Activated naive CD8-positive, alpha-beta T cell (primary cell): ENCODE measurements at regions not wholly inside any gene's neighbourhood (a gene's known extent, or its start where the extent isn't known, plus 50 kb on each side); places are given as distances from the start of the nearest gene placed in this dataset.

ENCODE experiments used
- H3K27ac Mint-ChIP-seq: one replicate; pipeline ENCODE4 v1.8.0; 2021; ENCODE audit warnings: mixed read lengths
- H3K27me3 Mint-ChIP-seq: one replicate; pipeline ENCODE4 v1.8.0; 2021; ENCODE audit warnings: mixed read lengths
- H3K36me3 Mint-ChIP-seq: one replicate; pipeline ENCODE4 v1.8.0; 2021; ENCODE audit warnings: mixed read lengths
- H3K4me1 Mint-ChIP-seq: one replicate; pipeline ENCODE4 v1.8.0; 2021; ENCODE audit warnings: low read depth, mixed read lengths
- H3K4me3 Mint-ChIP-seq: one replicate; pipeline ENCODE4 v1.8.0; 2021; ENCODE audit warnings: mild to moderate bottlenecking, mixed read lengths
- H3K9me3 Mint-ChIP-seq: one replicate; pipeline ENCODE4 v1.8.0; 2021; ENCODE audit warnings: low read depth, mixed read lengths

- Mint-ChIP-seq H3K36me3 (no peaks in the 10 kb centered on the region), H3K9me3 (peaks cover 5% of the 10 kb centered on the region), H3K27ac (no peak overlapping the region), H3K27me3 (peaks cover 3% of the 10 kb centered on the region), H3K4me3 (no peak overlapping the region), H3K4me1 (no peaks in the 10 kb centered on the region)
Observed at GRCh38 chr5:98630621-98631020, 142.8 kb upstream of the RGMB start.

GRCh38 chr5:98631311-98632054 lies 142.0 kb upstream of the RGMB start:
- H3K36me3 Mint-ChIP-seq = no peaks in the 10 kb centered on the region
- peaks cover 5% of the 10 kb centered on the region for H3K9me3 Mint-ChIP-seq
- no peak overlapping the region for H3K27ac Mint-ChIP-seq
- no peak overlapping the region for H3K4me3 Mint-ChIP-seq
- H3K27me3 Mint-ChIP-seq = peaks cover 3% of the 10 kb centered on the region
- H3K4me1 Mint-ChIP-seq = no peaks in the 10 kb centered on the region

DNA sequence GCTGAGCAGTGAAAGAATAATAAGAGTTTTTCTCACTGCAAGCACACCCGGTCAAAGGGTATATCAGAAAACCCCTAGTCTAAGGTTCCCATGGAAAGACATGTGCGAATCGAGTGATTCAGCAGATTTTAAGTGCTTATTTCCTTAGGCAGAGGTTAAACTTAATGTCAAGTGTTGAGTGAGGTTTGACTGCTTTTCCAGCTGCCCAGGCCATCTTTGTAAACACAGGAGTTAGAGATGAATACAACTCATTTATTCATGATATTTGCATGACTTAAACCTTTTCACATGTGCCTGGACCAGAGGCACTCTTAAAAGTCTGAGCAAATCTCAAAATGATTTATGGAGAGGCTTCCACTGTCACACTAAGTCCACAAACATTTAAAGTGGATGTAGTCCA lies 137.8 kb upstream of the RGMB start:
- no peaks in the 10 kb centered on the region for H3K4me1 Mint-ChIP-seq
- H3K27ac Mint-ChIP-seq = no peak overlapping the region
- peaks cover 3% of the 10 kb centered on the region for H3K27me3 Mint-ChIP-seq
- H3K9me3 Mint-ChIP-seq = no peaks in the 10 kb centered on the region
- no peak overlapping the region for H3K4me3 Mint-ChIP-seq
- H3K36me3 Mint-ChIP-seq = no peaks in the 10 kb centered on the region

- Mint-ChIP-seq H3K27me3 (peaks cover 3% of the 10 kb centered on the region), H3K4me3 (no peak overlapping the region), H3K36me3 (no peaks in the 10 kb centered on the region), H3K9me3 (no peaks in the 10 kb centered on the region), H3K27ac (no peak overlapping the region), H3K4me1 (no peaks in the 10 kb centered on the region)
Observed at GRCh38 chr5:98637116-98637515, 136.3 kb upstream of the RGMB start.

GRCh38 chr5:98637557-98637956 lies 135.9 kb upstream of the RGMB start:
- Mint-ChIP-seq H3K4me3 (no peak overlapping the region), H3K27ac (no peak overlapping the region), H3K36me3 (no peaks in the 10 kb centered on the region), H3K27me3 (peaks cover 3% of the 10 kb centered on the region), H3K4me1 (no peaks in the 10 kb centered on the region), H3K9me3 (no peaks in the 10 kb centered on the region)

DNA sequence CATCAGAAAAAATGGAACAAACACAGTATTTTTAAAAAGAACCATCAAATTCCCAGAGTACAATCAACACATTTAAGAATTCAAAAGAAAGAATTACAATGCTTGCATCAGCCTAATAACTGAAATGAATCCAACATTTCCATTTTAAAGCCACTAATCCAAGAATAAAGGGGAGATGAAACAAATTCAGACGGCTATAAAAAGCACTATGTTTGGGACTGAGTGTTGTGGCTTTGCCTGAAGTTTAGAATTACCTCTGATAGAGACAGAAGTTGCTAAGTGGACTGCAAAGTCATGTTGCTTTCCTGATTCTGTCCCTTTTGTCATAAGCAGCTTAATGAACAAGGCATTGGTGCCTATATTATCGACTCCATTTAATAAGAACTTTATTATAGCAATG lies 135.4 kb upstream of the RGMB start:
- H3K27me3 Mint-ChIP-seq = peaks cover 3% of the 10 kb centered on the region
- no peaks in the 10 kb centered on the region for H3K9me3 Mint-ChIP-seq

DNA sequence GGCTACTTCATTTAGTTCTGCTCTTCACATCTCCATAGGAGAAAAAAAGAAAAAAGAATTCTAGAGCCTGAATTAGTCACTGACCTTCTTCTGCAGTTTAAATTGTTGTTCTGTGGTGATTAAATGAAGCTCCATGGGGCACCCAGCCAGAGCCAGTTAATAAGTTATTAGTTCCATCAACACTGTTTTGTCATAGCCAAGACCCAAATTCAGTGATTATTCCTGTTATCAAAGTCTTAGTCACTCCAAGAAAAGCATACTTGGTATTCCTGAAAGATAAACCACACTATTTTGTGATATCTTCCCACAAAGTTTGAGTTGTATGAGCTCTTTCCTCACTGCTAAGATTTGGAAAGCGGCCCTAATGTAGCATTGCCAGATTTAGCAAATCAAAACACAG lies 134.8 kb upstream of the RGMB start:
- Mint-ChIP-seq H3K4me1 (no peaks in the 10 kb centered on the region), H3K27me3 (peaks cover 1% of the 10 kb centered on the region), H3K9me3 (no peaks in the 10 kb centered on the region), H3K27ac (no peak overlapping the region), H3K4me3 (no peak overlapping the region), H3K36me3 (no peaks in the 10 kb centered on the region)

More for the DNA sequence above, 135.4 kb upstream of the RGMB start:
- Mint-ChIP-seq H3K27ac (no peak overlapping the region), H3K4me3 (no peak overlapping the region), H3K4me1 (no peaks in the 10 kb centered on the region), H3K36me3 (no peaks in the 10 kb centered on the region)

DNA sequence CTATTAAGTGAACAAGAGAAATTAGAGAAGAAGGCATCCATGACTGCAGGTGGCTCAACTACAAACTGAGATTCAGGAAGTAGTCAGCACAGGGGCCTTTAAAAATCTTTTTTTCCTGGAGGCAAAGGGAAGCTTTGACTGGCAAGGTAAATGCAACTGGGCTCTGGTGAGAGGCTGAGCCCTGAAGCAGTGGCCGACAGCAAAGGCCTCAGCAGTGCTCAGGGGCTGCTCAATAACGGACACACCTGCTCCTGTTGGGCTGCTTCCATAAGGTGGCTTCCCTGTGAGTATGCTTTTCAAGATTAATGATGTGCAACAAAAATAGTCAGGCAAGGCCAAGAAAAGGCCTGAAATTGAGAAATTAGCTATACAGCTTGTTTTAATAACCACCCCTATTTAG lies 134.2 kb upstream of the RGMB start:
- H3K9me3 Mint-ChIP-seq = no peaks in the 10 kb centered on the region
- no peak overlapping the region for H3K4me3 Mint-ChIP-seq
- H3K27me3 Mint-ChIP-seq = peaks cover 1% of the 10 kb centered on the region
- no peaks in the 10 kb centered on the region for H3K36me3 Mint-ChIP-seq
- no peak overlapping the region for H3K27ac Mint-ChIP-seq
- no peaks in the 10 kb centered on the region for H3K4me1 Mint-ChIP-seq

GRCh38 chr5:98641671-98642070 lies 131.8 kb upstream of the RGMB start:
- Mint-ChIP-seq H3K9me3 (no peaks in the 10 kb centered on the region), H3K36me3 (no peaks in the 10 kb centered on the region), H3K27ac (no peak overlapping the region), H3K4me3 (no peak overlapping the region), H3K4me1 (no peaks in the 10 kb centered on the region), H3K27me3 (peaks cover 1% of the 10 kb centered on the region)

DNA sequence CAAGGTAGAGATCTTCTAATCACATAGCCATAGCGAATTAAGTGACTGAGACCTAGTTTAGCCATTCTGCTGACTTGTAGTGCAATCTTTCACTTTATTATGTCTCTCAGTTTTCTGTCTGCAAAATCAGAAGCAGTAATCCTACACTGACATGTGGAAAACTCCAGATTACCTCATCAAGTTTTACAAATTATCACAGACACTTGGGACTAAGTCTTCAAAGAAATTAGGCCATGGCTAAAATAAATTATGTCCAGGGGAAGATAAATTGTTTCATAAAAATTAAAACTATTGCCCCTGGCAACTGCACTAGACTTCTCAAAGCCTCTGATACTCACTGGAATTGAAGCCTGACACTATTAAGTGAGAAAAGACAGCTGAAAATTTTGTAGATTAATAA lies 129.9 kb upstream of the RGMB start:
- Mint-ChIP-seq H3K36me3 (no peaks in the 10 kb centered on the region), H3K27ac (no peak overlapping the region)

GRCh38 chr5:98651715-98652114 lies 121.7 kb upstream of the RGMB start:
- H3K4me1 Mint-ChIP-seq = no peaks in the 10 kb centered on the region
- peaks cover 2% of the 10 kb centered on the region for H3K9me3 Mint-ChIP-seq

More for the DNA sequence above, 129.9 kb upstream of the RGMB start:
- Mint-ChIP-seq H3K4me3 (no peak overlapping the region), H3K27me3 (peaks cover 2% of the 10 kb centered on the region), H3K4me1 (no peaks in the 10 kb centered on the region), H3K9me3 (peaks cover 2% of the 10 kb centered on the region)

GRCh38 chr5:98656125-98656795 lies 117.2 kb upstream of the RGMB start:
- no peaks in the 10 kb centered on the region for H3K9me3 Mint-ChIP-seq
- no peak overlapping the region for H3K27ac Mint-ChIP-seq
- no peaks in the 10 kb centered on the region for H3K36me3 Mint-ChIP-seq
- H3K27me3 Mint-ChIP-seq = peaks cover 2% of the 10 kb centered on the region
- H3K4me1 Mint-ChIP-seq = no peaks in the 10 kb centered on the region
- H3K4me3 Mint-ChIP-seq = no peak overlapping the region

More at GRCh38 chr5:98651715-98652114, 121.7 kb upstream of the RGMB start:
- Mint-ChIP-seq H3K27me3 (peaks cover 1% of the 10 kb centered on the region), H3K27ac (no peak overlapping the region), H3K4me3 (no peak overlapping the region), H3K36me3 (no peaks in the 10 kb centered on the region)

DNA sequence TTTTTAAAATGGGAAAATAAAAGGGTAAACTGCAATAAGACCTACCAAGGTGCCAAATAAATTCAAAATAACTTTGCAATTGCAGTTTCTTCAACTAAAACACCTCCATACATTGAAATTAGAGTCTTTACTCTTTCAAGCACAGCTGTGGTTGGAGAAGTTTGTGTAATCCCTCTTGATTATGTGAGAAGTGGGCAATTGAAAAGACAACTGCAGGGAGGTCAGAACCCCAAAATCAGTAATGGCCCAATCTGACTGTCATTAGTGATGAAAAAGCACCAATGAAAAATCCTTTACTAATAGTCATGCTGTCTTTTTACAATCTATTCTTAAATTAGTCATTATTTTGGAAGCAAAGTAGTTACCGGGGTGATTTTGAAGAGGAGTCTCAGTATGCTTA lies 116.7 kb upstream of the RGMB start:
- Mint-ChIP-seq H3K27ac (no peak overlapping the region), H3K4me1 (no peaks in the 10 kb centered on the region), H3K36me3 (no peaks in the 10 kb centered on the region), H3K27me3 (peaks cover 2% of the 10 kb centered on the region), H3K4me3 (no peak overlapping the region), H3K9me3 (no peaks in the 10 kb centered on the region)

DNA sequence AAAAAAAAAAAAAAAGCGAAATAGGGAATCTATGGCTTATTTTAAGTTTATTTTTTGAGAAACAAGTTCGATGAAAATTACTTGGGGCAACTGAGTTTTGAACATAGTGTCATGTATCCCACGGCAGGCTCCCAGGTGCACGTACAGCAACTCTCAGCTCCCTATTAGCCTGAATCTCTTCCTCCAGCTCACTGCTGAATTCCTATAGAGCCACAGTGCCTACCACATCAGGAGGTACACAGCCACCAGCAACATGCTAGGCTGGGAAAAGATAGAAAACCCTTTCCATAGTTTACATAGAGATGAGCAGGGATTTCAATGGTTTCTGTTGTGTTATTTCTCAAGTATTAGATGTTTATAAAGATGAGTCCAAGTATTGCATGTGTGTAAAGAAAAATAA lies 115.9 kb upstream of the RGMB start:
- no peaks in the 10 kb centered on the region for H3K36me3 Mint-ChIP-seq
- H3K27me3 Mint-ChIP-seq = peaks cover 2% of the 10 kb centered on the region
- no peaks in the 10 kb centered on the region for H3K4me1 Mint-ChIP-seq
- H3K9me3 Mint-ChIP-seq = no peaks in the 10 kb centered on the region
- H3K27ac Mint-ChIP-seq = no peak overlapping the region
- H3K4me3 Mint-ChIP-seq = no peak overlapping the region

GRCh38 chr5:98663521-98663920 lies 109.9 kb upstream of the RGMB start:
- H3K9me3 Mint-ChIP-seq = peaks cover 5% of the 10 kb centered on the region
- peaks cover 2% of the 10 kb centered on the region for H3K36me3 Mint-ChIP-seq
- H3K4me1 Mint-ChIP-seq = no peaks in the 10 kb centered on the region
- peaks cover 10% of the 10 kb centered on the region for H3K27me3 Mint-ChIP-seq
- H3K27ac Mint-ChIP-seq = no peak overlapping the region
- H3K4me3 Mint-ChIP-seq = no peak overlapping the region

DNA sequence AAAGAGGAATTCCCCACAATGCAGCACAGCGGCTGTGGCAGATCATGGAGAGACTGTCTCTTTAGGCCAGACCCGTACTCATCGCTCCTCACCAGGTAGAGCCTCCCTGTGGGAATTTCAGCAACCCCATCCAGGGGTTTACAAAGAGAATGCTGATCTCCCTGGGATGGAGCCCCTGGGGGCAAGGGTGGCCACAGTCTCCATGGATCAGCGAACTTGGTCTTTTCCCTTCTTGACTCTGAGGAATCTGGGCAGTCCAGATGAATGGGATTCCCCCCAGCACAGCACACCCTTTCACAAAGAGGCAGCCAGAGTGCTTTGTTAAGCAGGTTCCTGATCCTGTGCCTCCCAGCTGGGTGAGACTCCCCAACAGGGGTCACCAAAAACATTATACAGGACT lies 108.7 kb upstream of the RGMB start:
- H3K27me3 Mint-ChIP-seq = peaks cover 9% of the 10 kb centered on the region
- peaks cover 5% of the 10 kb centered on the region for H3K9me3 Mint-ChIP-seq

More for the DNA sequence above, 108.7 kb upstream of the RGMB start:
- H3K4me3 Mint-ChIP-seq = no peak overlapping the region
- H3K4me1 Mint-ChIP-seq = no peaks in the 10 kb centered on the region
- no peak overlapping the region for H3K27ac Mint-ChIP-seq
- peaks cover 2% of the 10 kb centered on the region for H3K36me3 Mint-ChIP-seq
